HepG2 (cell line): ENCODE measurements at regions not wholly inside any gene's neighbourhood (a gene's known extent, or its start where the extent isn't known, plus 50 kb on each side); places are given as distances from the start of the nearest gene placed in this dataset.

ENCODE experiments used
- CTCF ChIP-seq: sonication (generic); formaldehyde crosslinking; IDR thresholded peaks from 2 replicates; pipeline ENCODE4 v1.5.0; 2020; ENCODE audit warnings: mild to moderate bottlenecking, missing genetic modification reagents, moderate library complexity
- ETV6 ChIP-seq: sonication (generic); formaldehyde crosslinking; conservative IDR thresholded peaks from 2 replicates; pipeline ENCODE4 v1.4.0; 2020; ENCODE audit warnings: missing genetic modification reagents
- FOSL1 ChIP-seq: sonication (generic); formaldehyde crosslinking; IDR thresholded peaks from 2 replicates; pipeline ENCODE4 v1.9.0; 2021; ENCODE audit warnings: missing genetic modification reagents, borderline replicate concordance
- GTF2F1 ChIP-seq: fragments of 150-350 bp; IDR thresholded peaks from 2 replicates; pipeline ENCODE4 v1.6.1; 2014; ENCODE audit warnings: low read length
- PATZ1 ChIP-seq: sonication (generic); formaldehyde crosslinking; IDR thresholded peaks from 2 replicates; pipeline ENCODE4 v1.4.0; 2020; ENCODE audit warnings: missing genetic modification reagents
- PHF8 ChIP-seq: sonication (generic); formaldehyde crosslinking; IDR thresholded peaks from 2 replicates; pipeline ENCODE4 v1.5.0; 2020; ENCODE audit warnings: missing genetic modification reagents
- RFX5 ChIP-seq: IDR thresholded peaks from 2 replicates; pipeline ENCODE4 v1.6.1; 2011; ENCODE audit warnings: low read depth, low read length, improper control_type of control experiment
- TP53 ChIP-seq: sonication (generic); formaldehyde crosslinking; conservative IDR thresholded peaks from 2 replicates; pipeline ENCODE4 v1.4.0; 2020; ENCODE audit warnings: missing genetic modification reagents
- ZFP36 ChIP-seq: fragments of 150-350 bp; IDR thresholded peaks from 2 replicates; pipeline ENCODE4 v1.6.1; 2018; ENCODE audit warnings: borderline replicate concordance, low read length, low read depth; ENCODE audit not compliant: partially characterized antibody
- ZNF251 ChIP-seq: sonication (generic); formaldehyde crosslinking; IDR thresholded peaks from 2 replicates; pipeline ENCODE4 v1.9.0; 2021; ENCODE audit warnings: mild to moderate bottlenecking, missing genetic modification reagents
- ZNF484 ChIP-seq: sonication (generic); formaldehyde crosslinking; IDR thresholded peaks from 2 replicates; pipeline ENCODE4 v1.5.1; 2020; ENCODE audit warnings: mild to moderate bottlenecking, low read depth, missing genetic modification reagents, borderline replicate concordance
- ZNF776 ChIP-seq: sonication (generic); formaldehyde crosslinking; IDR thresholded peaks from 2 replicates; pipeline ENCODE4 v1.4.0; 2020; ENCODE audit warnings: mild to moderate bottlenecking, missing genetic modification reagents
- TF ChIP-seq, protein P1 (sequence below): sonication (generic); formaldehyde crosslinking; IDR thresholded peaks from 2 replicates; pipeline ENCODE4 v1.8.0; 2022; ENCODE audit warnings: missing genetic modification reagents, mild to moderate bottlenecking, moderate library complexity, borderline replicate concordance

DNA sequence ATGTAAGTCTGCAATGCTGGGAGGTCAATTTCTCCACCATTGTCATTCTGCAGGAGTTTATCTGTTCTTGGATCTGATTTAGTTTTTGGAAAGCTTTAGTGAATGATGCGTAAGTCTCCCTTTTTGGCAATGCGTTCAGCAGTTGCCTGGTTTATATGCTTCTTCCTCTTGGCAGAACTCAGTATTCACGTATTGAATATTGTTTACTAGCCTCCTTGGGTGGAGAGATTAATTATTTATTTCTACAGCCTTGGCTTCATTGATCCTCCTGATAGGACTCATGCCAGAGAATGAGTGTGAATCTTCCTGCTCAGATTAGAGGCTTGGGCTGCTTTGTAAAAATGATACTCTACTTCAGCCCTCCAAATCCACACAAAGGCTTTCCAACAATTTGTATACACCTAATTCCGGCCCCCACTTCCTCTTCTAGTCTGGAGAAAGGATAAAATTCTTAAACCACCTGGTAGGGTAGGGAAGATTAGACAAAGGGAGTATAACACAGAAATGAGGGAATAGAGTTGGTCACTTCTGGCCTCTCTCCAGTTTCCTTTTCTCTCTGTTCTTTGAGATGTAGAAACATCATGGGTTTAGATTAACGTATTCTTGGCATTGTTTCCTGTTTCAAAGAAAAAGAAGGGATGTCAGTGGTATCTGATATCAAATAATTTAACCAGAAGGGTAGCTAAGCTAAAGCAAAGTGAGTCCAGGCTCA, 929.8 kb downstream of the KCNJ2 start:
- TF ChIP-seq PHF8 (CRISPR knock-in tag) (no peak), PATZ1 (CRISPR knock-in tag) (no peak), RFX5 (no peak), ZNF251 (CRISPR knock-in tag) (no peak), CTCF (CRISPR knock-in tag) (no peak), ETV6 (CRISPR knock-in tag) (no peak), FOSL1 (CRISPR knock-in tag) (no peak), ZNF776 (CRISPR knock-in tag) (no peak), TP53 (CRISPR knock-in tag) (no peak), ZNF484 (no peak), GTF2F1 (no peak), ZFP36 (no peak)
- TF ChIP-seq, protein P1, sequence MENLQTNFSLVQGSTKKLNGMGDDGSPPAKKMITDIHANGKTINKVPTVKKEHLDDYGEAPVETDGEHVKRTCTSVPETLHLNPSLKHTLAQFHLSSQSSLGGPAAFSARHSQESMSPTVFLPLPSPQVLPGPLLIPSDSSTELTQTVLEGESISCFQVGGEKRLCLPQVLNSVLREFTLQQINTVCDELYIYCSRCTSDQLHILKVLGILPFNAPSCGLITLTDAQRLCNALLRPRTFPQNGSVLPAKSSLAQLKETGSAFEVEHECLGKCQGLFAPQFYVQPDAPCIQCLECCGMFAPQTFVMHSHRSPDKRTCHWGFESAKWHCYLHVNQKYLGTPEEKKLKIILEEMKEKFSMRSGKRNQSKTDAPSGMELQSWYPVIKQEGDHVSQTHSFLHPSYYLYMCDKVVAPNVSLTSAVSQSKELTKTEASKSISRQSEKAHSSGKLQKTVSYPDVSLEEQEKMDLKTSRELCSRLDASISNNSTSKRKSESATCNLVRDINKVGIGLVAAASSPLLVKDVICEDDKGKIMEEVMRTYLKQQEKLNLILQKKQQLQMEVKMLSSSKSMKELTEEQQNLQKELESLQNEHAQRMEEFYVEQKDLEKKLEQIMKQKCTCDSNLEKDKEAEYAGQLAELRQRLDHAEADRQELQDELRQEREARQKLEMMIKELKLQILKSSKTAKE, result no peak
